ENCODE measurements at regions not wholly inside any gene's neighbourhood (a gene's known extent, or its start where the extent isn't known, plus 50 kb on each side); places are given as distances from the start of the nearest gene placed in this dataset.

DNA sequence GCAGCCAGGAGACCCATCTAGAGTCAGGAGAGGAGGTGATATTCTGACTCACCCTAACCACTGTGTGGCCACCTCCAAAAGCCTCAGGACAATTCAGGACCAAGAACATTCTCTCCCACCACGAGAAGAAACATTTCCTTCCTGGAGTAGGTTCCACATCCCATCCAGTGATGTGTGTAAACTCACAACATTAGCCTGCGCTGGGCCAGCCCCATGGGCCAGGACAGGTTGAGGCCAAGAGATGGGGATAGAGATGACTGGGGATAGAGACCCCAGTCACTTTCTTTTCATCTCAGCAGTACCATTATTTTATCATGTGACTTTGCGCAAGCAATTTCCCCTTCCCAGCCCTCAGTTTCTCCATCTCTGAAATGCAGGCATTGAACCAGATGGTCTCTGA lies 126.6 kb upstream of the PTPRT start:
- DNase-seq (no peak), ATAC-seq (no peak)
- no peak overlapping the region for H3K4me3 ChIP-seq
- TF ChIP-seq, protein P1, sequence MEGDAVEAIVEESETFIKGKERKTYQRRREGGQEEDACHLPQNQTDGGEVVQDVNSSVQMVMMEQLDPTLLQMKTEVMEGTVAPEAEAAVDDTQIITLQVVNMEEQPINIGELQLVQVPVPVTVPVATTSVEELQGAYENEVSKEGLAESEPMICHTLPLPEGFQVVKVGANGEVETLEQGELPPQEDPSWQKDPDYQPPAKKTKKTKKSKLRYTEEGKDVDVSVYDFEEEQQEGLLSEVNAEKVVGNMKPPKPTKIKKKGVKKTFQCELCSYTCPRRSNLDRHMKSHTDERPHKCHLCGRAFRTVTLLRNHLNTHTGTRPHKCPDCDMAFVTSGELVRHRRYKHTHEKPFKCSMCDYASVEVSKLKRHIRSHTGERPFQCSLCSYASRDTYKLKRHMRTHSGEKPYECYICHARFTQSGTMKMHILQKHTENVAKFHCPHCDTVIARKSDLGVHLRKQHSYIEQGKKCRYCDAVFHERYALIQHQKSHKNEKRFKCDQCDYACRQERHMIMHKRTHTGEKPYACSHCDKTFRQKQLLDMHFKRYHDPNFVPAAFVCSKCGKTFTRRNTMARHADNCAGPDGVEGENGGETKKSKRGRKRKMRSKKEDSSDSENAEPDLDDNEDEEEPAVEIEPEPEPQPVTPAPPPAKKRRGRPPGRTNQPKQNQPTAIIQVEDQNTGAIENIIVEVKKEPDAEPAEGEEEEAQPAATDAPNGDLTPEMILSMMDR (IDR thresholded peaks at IDR 0.05), result no peak
- no peaks in the 10 kb centered on the region for H3K36me3 ChIP-seq (ENCODE audit: insufficient read depth in 1 of 2, low read depth in 1 of 2)
- H3K9me3 ChIP-seq, result no peaks in the 10 kb centered on the region
- intact Hi-C loops (cut with DNase I), result no loop called here
- no peaks in the 10 kb centered on the region for H3K27me3 ChIP-seq (ENCODE audit: insufficient read depth in 3 of 3, low read length in 2 of 3)
- 79 to 81% (median 79%) methylated on average over 3 of the region's 3 CpGs for WGBS, 3 donors
- no peak overlapping the region for H3K27ac ChIP-seq
- no peaks in the 10 kb centered on the region for H3K4me1 ChIP-seq

DNA sequence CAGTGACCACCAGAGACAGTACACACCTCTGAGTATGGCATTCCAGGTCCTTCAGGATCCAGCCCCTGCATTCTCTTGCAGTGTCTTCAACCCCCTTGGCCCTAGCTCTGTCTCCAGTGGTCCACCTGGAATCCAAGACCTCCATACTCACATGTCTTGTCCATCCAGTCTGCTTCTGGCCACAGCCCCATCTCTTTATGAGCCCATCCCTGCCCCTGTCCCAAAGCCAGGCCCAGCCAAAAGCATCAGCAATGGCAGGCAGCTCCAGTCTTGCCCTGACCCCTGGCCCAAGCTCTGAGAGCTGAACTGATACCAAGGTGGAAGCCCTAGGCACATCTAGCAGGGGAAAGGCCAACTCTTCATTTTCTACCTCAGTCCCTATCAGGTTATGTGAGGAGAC lies 119.6 kb upstream of the PTPRT start:
- Histone ChIP-seq H3K4me3 (no peak overlapping the region), H3K27me3 (ENCODE audit: insufficient read depth in 3 of 3, low read length in 2 of 3) (peaks cover 0 to 2% (median 0%) of the 10 kb centered on the region in 3 donors), H3K9me3 (no peaks in the 10 kb centered on the region), H3K27ac (no peak overlapping the region), H3K36me3 (ENCODE audit: insufficient read depth in 1 of 2, low read depth in 1 of 2) (no peaks in the 10 kb centered on the region), H3K4me1 (no peaks in the 10 kb centered on the region)
- intact Hi-C loops (cut with DNase I), result no loop called here
- no peak for ATAC-seq
- TF ChIP-seq, protein P1 (IDR thresholded peaks at IDR 0.05), result no peak
- no peak for DNase-seq

DNA sequence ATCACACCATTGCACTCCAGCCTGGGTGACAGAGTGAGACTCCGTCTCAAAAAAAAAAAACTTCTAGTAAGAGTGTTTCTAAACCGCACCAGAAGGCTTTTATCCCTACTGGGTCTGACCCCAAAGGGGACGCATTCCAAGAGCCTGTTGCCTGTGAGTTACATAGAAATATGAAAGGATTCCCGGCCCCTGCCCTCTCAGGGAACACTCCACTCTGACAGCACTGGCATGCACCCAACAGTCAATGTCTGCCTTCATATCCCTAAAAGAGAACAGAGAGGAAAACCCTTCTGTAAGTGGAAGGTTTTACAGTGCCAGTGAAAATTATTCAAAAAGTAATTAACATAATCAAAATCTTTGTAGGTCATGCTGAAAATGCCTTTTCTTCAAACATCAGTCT lies 117.1 kb upstream of the PTPRT start:
- Histone ChIP-seq H3K9me3 (no peaks in the 10 kb centered on the region), H3K4me3 (no peak overlapping the region), H3K27me3 (ENCODE audit: insufficient read depth in 3 of 3, low read length in 2 of 3) (peaks cover 0 to 2% (median 0%) of the 10 kb centered on the region in 3 donors), H3K4me1 (no peaks in the 10 kb centered on the region), H3K36me3 (ENCODE audit: insufficient read depth in 1 of 2, low read depth in 1 of 2) (no peaks in the 10 kb centered on the region), H3K27ac (no peak overlapping the region)
- ATAC-seq (no peak), DNase-seq (no peak)
- TF ChIP-seq, protein P1 (IDR thresholded peaks at IDR 0.05), result no peak
- intact Hi-C loops (cut with DNase I), result no loop called here
- WGBS, 3 donors, result 49 to 66% (median 53%) methylated on average over 4 of the region's 4 CpGs

DNA sequence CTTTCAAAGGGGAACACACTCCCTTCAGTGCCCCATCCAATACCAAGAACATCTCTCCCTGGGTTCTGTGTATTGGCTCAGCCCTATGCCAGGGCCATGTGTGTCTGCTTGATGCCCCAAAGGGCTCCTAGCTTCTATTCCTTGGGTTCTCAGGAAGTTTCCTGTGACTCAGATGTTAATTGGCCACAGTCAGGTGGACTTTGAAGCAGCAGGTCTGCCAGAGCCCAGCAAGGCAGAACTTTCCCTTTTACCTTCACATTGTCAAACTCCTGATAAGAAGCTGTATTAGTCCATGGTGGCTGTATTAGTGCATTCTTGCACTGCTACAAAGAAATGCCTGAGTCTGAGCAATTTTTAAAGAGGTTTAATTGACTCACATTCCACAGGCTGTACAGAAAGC lies 116.0 kb upstream of the PTPRT start:
- intact Hi-C loops (cut with DNase I), result no loop called here

DNA sequence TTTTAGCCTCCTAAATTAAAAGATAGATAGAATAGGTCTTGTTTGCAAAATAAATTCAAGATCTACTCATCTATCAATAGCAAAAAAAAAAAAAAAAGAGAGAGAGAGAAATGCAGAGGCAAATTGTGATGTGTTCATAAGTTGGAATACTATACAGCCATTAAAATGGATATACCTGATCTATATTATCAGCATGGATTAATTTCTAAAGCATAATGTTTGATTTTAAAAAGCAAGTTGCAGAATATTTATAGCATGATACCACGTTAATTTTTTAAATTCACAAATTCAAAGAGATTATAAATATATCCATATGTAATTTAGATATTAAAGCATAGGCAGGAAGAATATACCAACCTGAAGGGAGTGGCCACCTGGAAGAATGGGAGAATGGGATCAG lies 114.9 kb upstream of the PTPRT start:
- Histone ChIP-seq H3K4me3 (no peak overlapping the region), H3K4me1 (no peaks in the 10 kb centered on the region), H3K27ac (no peak overlapping the region), H3K9me3 (no peaks in the 10 kb centered on the region), H3K27me3 (ENCODE audit: insufficient read depth in 3 of 3, low read length in 2 of 3) (peaks cover 0 to 2% (median 0%) of the 10 kb centered on the region in 3 donors), H3K36me3 (ENCODE audit: insufficient read depth in 1 of 2, low read depth in 1 of 2) (no peaks in the 10 kb centered on the region)
- TF ChIP-seq, protein P1 (IDR thresholded peaks at IDR 0.05), result no peak
- WGBS, 3 donors, result 91 to 93% (median 91%) methylated on average over 1 of the region's 1 CpG
- no peak for DNase-seq
- ATAC-seq, result no peak
- intact Hi-C loops (cut with DNase I), result no loop called here

More for the DNA sequence above, 116.0 kb upstream of the PTPRT start:
- Histone ChIP-seq H3K27ac (no peak overlapping the region), H3K4me1 (no peaks in the 10 kb centered on the region), H3K27me3 (ENCODE audit: insufficient read depth in 3 of 3, low read length in 2 of 3) (peaks cover 0 to 2% (median 0%) of the 10 kb centered on the region in 3 donors), H3K9me3 (no peaks in the 10 kb centered on the region), H3K4me3 (no peak overlapping the region), H3K36me3 (ENCODE audit: insufficient read depth in 1 of 2, low read depth in 1 of 2) (no peaks in the 10 kb centered on the region)
- ATAC-seq, result no peak
- TF ChIP-seq, protein P1 (IDR thresholded peaks at IDR 0.05), result no peak
- no peak for DNase-seq

All from psoas muscle (tissue), 7 donors.